Globus pallidus (tissue), 1 donor: ENCODE measurements at regions not wholly inside any gene's neighbourhood (a gene's known extent, or its start where the extent isn't known, plus 50 kb on each side); places are given as distances from the start of the nearest gene placed in this dataset.
A peak's percentile ranks its signal among the peaks of the same experiment; 100 is the strongest.
"Not testable (repeated sequence)": the region's sequence is repeated elsewhere in the genome, so short reads cannot be mapped to it uniquely, and the experiment has no call there.

Experiments
- DNase-seq: peaks from one replicate; pipeline ENCODE4 v3.0.0-alpha.2; 2015; ENCODE audit warnings: low spot score

DNA sequence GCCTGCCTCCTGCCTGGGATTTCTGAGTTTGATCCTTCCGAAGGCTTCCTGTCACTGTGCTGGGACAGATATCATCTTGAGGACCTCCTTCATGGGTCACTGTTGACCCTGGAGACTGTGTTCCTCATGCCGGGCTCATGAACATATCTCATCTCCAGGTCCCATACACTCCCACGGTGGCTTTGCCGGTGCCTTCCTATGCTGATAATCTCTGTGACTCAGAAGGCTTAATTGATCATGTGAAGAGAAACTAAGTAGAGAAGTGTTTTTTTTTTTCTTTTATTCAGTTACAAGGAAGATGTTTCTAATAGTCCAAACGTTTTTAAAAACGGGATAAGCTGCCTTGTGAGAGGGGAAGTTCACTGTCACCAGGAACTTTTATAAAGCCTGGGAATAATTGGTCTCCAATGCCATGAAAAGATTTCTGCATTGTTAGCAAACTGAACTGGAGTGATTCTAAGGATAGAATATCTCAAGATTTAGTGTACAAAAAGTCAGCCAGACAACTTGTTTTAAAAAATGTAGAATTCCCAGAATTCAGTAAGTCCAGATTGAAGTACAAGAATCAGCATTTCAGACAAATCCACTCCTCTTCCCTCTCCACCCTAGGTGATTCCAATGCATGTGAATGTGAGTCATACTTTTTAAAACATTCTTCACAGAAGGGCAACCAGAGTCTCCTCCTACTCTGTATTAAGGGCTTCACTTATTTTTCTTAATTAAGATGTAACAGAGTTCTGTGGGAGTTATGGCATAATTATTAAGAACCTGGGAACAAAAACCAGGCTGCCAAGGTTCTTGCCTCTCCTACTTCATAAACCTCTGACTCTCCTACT lies 139.8 kb upstream of the LGR5 start:
- no peak for DNase-seq

DNA sequence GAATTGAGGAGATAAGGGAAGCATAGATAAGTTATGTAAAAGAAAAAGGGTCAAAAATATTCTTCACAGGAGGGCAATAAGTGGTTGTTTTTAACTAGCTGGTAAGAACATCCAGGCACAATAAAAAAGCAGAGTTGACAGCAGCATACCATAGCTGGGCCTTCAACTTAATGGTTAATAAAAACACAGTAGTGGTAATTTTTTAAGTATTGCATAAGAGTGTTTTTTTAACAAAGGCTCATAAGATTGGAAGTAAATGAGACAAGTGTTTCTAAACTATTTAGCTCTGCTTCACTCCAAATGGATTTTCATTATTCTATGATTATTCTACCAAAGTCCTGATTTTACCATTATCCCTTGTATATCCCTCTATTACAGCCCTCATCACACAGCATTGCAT lies 140.1 kb upstream of the TSPAN8 start:
- DNase-seq: no peak

GRCh38 chr12:71295953-71296352 lies 138.2 kb upstream of the TSPAN8 start:
- no peak for DNase-seq

- no peak for DNase-seq
These were observed 133.9 kb upstream of the TSPAN8 start for GRCh38 chr12:71291746-71292145.

DNA sequence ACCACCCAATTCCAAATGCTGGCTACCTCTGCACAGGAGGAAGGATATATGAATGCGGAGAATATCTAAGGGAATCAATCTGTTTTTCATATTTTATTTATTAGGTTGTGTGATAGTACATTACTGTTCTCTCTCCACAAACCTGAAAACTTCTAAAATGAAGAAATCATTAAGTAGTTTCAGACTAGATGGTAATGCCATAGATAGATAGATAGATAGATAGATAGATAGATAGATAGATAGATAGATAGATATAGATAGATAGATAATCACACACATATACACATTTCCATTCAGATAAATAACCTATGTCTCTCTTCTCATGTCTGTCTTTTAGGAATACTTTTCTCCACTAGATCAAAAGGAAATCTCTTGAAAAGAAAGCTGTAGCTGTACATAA lies 126.1 kb upstream of the TSPAN8 start:
- DNase-seq: no peak

DNA sequence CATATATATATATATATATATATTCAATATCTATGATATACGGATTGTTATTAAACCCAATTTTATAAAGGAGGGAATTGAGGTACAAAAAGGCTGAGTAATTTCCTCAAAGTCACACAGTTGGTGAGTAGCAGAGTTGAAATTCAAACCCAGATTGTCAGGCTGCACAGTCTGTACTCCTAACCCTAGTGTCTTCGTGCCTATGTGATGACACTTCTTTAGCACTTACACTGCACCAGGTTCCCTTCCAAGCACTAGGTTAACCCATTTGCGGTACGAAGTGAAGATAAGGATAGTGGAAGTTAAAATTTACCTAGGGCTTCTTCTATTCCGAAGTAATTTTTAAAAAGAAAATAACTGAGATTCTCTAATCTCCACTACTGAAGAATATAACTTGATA lies 125.1 kb upstream of the TSPAN8 start:
- DNase-seq: no peak

- DNase-seq: no peak
These were observed 124.2 kb upstream of the TSPAN8 start for GRCh38 chr12:71282020-71282419.

DNA sequence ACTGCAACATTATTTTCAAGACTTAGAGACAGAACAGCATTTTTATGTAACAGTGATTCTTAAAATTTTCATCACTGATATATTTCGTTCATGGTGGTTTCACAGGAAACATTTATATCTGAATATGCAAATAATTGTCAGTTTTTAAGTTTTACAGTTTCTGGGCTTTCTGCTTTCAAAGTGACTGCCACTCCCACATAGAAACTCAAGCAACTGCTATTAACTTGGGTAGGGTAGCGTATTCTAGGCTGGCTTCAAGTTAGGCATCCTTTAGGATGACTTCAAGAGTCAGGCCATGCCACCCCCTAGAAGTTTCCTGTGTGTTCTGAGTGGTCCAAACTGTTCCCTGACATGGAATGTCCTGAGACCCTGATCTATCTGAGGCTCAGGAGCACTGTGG lies 123.6 kb upstream of the TSPAN8 start:
- no peak for DNase-seq

DNA sequence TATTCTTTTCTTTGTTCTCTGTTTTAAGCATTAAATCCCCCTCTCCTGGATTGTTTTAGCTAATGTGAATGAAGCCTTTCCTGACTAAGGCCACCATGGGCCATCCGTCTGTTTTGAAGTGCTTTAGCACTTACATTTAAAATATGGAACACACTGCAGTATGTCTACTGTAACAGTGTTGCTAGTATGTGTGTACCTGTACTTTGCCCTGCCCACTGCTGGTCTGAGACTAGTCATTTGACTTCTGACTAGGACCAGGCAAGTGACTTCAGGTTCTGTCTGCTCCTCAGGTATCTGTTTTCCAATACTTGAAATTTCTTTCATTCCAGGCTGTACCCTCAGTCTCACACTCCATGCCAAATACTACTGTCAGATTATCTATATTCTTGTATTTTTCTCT lies 120.1 kb upstream of the TSPAN8 start:
- DNase-seq: no peak

- DNase-seq: no peak
These were observed 118.7 kb upstream of the TSPAN8 start for GRCh38 chr12:71276541-71276940.

DNA sequence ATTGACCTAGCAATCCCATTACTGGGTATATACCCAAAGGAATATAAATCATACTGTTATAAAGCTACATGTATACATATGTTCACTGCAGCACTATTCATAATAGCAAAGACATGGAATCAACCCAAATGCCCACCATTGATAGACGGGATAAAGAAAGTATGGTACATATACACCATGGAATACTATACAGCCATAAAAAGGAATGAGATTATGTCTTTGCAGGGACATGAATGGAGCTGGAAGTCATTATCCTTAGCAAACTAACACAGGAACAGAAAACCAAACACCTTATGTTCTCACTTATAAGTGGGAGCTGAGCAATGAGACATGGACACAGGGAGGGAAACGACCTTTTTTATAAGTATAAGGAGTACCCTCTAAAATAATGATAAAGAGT lies 113.0 kb upstream of the TSPAN8 start:
- not testable (repeated sequence) for DNase-seq

GRCh38 chr12:71270057-71270456 lies 112.3 kb upstream of the TSPAN8 start:
- DNase-seq: no peak

DNA sequence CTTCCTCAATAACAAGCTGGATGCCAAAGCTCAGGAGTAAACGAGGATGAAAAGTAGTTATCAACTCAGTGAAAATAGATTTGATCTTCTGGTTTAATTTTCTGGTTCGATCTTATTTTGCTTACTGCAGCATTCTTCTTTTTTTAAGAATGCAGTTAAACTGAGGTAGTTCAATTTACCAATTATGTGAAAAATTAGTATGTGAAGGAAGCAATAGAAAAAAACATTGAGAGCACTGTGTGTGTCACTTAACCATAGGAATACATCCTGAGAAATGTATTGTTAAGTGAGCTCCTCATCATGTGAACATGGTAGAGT lies 111.4 kb upstream of the TSPAN8 start:
- DNase-seq: no peak

DNA sequence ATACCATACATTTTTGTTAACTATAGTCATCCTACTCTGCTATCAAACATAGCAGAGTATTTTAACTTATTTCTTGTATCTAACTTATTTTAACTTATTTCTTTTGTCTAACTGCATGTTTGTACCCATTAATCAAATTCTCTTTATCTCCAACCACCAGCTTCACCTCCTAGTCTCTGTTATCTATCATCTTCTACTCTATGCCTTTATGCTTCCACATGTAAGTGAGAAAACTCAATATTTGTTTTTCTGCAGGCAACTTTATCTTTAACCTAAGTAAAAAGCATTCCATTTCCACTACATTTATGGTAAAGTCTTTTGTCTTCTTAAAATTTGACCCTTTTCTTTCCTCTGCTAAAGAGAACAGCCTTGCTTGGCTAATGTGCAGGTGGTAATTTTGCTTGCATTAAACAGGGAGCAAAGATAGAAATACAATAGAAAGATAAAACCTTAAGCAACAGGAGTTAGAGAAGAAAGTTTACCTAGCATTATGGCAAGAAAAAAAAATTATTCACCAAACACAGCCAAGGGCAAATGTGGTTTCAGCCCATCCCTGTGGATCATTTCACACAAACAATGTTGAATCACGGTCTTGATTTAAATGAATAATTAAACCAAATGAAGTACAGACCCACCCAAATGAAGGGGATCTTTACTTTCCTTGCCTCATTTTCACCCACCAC lies 110.9 kb upstream of the TSPAN8 start:
- DNase-seq: no peak

DNA sequence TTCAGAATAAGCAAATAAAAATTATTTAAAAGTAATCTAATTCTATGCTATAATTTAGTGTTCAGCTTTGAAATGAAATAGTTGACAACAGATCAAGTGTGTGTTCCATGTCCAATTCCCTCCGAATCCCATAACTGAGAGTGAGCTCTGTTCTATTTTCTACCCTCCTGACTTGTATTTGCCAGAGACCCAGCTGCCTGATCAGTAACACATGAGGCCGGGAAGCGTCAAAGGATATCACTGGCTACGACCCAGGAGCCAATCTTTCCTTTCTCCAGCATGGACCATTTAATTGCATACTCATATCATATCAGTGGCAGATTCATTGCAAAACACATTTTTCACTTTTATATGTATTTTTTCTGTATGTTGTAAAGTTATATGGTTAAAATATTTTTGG lies 108.8 kb upstream of the TSPAN8 start:
- no peak for DNase-seq

- not testable (repeated sequence) for DNase-seq
These were observed 107.9 kb upstream of the TSPAN8 start for GRCh38 chr12:71265731-71266130.

DNA sequence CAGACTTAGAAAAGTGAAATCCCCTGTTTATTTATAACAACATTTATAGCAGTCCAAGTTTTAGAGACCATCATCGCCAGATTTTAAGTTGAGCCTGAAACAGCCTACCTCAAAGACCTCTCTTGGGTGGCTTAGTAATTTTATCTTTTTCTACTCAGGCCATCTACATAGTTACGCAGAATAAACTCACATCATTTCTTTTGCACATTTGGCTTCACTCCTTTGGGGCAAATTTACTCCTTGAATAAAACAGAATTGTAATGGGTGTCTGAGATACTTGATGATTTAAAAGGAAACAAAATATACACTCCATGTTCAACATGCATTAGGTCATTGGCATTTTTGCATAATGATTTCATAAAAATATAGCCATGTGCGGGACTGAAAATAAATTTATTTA lies 104.7 kb upstream of the TSPAN8 start:
- DNase-seq: no peak

DNA sequence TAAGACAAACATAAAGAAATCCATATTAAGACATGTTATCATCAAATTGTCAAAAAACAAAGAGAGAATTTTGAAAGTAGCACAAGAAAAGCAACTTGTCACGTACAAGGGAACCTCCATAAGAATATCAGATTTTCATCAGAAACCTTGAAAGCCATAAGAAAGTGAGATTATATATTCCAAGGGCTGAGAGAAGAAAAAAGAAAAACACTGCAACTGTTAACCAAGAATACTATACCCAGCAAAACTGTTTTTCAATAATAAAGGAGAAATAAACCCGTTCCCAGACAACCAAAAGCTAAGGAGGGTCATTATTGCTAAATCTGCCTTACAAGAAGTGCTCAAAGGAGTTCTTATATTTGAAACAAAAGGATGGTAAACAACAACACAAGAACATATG lies 94.7 kb upstream of the TSPAN8 start:
- no peak for DNase-seq

DNA sequence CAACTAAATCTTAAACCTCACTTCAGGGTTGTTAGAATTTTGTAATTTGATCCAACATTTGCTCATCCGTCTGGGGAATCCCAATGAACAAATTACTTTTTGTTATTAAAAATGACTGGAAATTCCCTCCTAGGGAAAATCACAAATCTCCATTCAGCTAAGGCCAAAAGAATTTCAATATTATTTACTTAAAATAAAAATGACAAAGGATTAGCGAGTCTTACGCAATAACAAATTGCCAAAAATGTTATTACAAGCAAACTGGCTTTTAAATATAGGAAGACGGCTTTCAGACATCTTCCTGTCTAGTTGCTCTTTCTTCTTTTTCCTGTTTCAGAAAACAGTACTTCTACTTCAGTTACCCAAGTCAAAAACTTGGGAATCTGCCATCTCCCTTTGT lies 92.4 kb upstream of the TSPAN8 start:
- no peak for DNase-seq

- no peak for DNase-seq
These were observed 85.6 kb upstream of the TSPAN8 start for GRCh38 chr12:71243370-71243769.

DNA sequence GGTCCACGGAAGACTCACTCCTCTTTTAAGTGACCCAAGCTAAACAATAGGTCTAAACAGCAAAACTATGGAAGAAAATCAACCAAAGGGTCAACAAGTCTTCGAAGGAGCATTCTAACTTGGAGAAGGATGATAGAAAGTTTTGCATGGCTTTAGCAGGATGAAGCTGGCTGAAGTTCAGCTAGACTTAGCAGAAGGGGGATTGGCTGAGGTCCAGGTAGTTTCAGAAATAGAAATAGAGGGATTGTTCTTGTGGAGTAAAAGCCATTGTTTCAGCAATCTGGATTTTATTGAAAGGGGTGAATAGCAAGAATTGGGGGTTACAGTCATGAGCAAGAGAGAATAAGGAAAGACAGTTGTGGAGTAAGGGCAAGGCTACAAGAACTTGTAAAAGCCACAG lies 84.7 kb upstream of the TSPAN8 start:
- no peak for DNase-seq

DNA sequence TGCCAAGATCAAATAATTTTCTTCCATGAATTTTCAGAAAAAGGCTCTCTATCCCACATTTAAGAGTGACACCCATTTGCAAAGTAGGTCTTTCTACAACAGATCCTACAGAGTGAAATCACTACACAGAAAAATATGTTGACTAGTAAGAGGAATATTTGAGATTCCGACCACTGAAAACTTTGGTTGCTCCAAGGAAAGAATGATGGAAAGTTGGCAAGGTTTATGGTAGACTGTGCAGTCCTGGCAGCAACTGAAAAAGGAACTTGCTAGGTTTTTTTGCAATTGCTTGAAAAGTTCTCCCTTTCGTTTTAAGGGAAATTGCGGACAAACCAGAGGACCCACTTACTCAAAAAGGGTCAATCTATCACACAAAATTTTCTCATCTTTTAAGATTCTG lies 83.1 kb upstream of the TSPAN8 start:
- no peak for DNase-seq

- DNase-seq: peak; percentile 11
These were observed 81.9 kb upstream of the TSPAN8 start for GRCh38 chr12:71239731-71240130.

DNA sequence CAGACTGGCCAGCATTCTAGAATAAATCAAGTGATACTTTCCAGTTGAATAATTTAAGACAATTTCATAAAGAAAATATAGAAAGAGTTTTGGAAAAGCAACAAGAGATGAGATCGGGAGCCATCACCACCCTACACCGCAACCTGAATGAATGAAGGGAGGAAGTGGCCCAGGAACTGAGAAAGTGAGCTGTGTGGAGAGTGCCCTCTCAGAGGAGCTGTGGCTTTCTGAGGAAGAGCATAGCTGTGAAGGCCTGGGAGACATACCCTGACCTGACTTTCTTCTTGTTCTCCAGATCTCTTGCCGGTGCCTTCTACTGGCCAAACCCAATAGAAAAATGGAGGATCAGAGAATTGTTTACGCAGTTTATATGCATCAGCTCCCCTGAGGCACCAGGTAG lies 79.3 kb upstream of the TSPAN8 start:
- DNase-seq: no peak
